OCI-LY7 (cell line): ENCODE measurements at regions not wholly inside any gene's neighbourhood (a gene's known extent, or its start where the extent isn't known, plus 50 kb on each side); places are given as distances from the start of the nearest gene placed in this dataset.

Source experiments
- BruUV-seq: library from RNA; stranded (reverse); fragments of 400-500 nt; replicated peaks from 2 replicates; lab custom pipeline; 2021; lab: Mats Ljungman, UMichigan
- CTCF ChIA-PET: fragments of 300-600 bp; sonication (Branson Sonifier 250); formaldehyde crosslinking; loops from one replicate; lab custom pipeline; 2022; ENCODE audit warnings: antibody characterized with exemption; ENCODE audit not compliant: unreplicated experiment; lab: Charles Lee
- POLR2A ChIA-PET: fragments of 300-600 bp; sonication (Branson Sonifier 250); formaldehyde crosslinking; loops from one replicate; lab custom pipeline; 2022; ENCODE audit warnings: antibody characterized with exemption; lab: Charles Lee
- DNase-seq: peaks from one replicate; pipeline ENCODE4 v3.0.0-alpha.2; 2015; ENCODE audit warnings: low spot score
- H2AFZ ChIP-seq: fragments of 200-600 bp; sonication (generic), shearing (Covaris generic); 2 replicates; pipeline ENCODE4 v1.6.1; 2014; ENCODE audit warnings: mild to moderate bottlenecking, antibody characterized with exemption, low read length, moderate library complexity
- H3K27ac ChIP-seq: fragments of 200-600 bp; sonication (generic); 2 replicates; pipeline ENCODE4 v1.5.1; 2014; ENCODE audit warnings: mixed run types, low read depth, mild to moderate bottlenecking, moderate library complexity, low read length, inconsistent platforms; ENCODE audit not compliant: poor library complexity, severe bottlenecking
- H3K36me3 ChIP-seq: fragments of 200-600 bp; sonication (generic); 2 replicates; pipeline ENCODE4 v1.6.1; 2014; ENCODE audit warnings: mild to moderate bottlenecking, antibody characterized with exemption, low read length, moderate library complexity, mixed read lengths; ENCODE audit not compliant: insufficient read depth
- H3K4me1 ChIP-seq: fragments of 200-600 bp; sonication (generic); 2 replicates; pipeline ENCODE4 v1.5.1; 2014; ENCODE audit warnings: mild to moderate bottlenecking, low read length; ENCODE audit not compliant: insufficient read depth, poor library complexity, severe bottlenecking
- H3K4me2 ChIP-seq: fragments of 200-600 bp; sonication (generic); 2 replicates; pipeline ENCODE4 v1.6.1; 2014; ENCODE audit warnings: mild to moderate bottlenecking, low read length
- H3K4me3 ChIP-seq: fragments of 200-600 bp; sonication (generic); 2 replicates; pipeline ENCODE4 v1.5.1; 2014; ENCODE audit warnings: mild to moderate bottlenecking, low read depth, low read length; ENCODE audit not compliant: poor library complexity, severe bottlenecking
- H3K79me2 ChIP-seq: fragments of 200-600 bp; sonication (generic); 2 replicates; pipeline ENCODE4 v1.6.1; 2016; ENCODE audit warnings: low read depth, mild to moderate bottlenecking, low read length, moderate library complexity, mixed read lengths; ENCODE audit not compliant: insufficient read depth
- H3K9me2 ChIP-seq: fragments of 200-600 bp; sonication (generic); 2 replicates; pipeline ENCODE4 v1.6.1; 2016; ENCODE audit warnings: mild to moderate bottlenecking, low read length, mixed read lengths; ENCODE audit not compliant: insufficient read depth
- H3K9me3 ChIP-seq: fragments of 200-600 bp; sonication (generic); 2 replicates; pipeline ENCODE4 v1.6.1; 2014; ENCODE audit warnings: mild to moderate bottlenecking, mixed run types, low read length, mixed read lengths
- H4K20me1 ChIP-seq: fragments of 200-600 bp; sonication (generic); 2 replicates; pipeline ENCODE4 v1.6.1; 2014; ENCODE audit warnings: mild to moderate bottlenecking, antibody characterized with exemption, low read length, moderate library complexity, mixed read lengths; ENCODE audit not compliant: insufficient read depth
- EZH2phosphoT487 ChIP-seq: fragments of 200-600 bp; sonication (generic); IDR thresholded peaks from 2 replicates; pipeline ENCODE4 v1.6.1; 2018; ENCODE audit warnings: low read depth, borderline replicate concordance, mild to moderate bottlenecking, mixed run types, antibody characterized with exemption, low read length, moderate library complexity, mixed read lengths
- intact Hi-C: fragments of 100-400 bp; cut with micrococcal nuclease; formaldehyde crosslinking; loops from one replicate; pipeline ENCODE4 v1.10.0; 2022; ENCODE audit not compliant: unreplicated experiment
- TF ChIP-seq, protein P1 (sequence below): fragments of 200-600 bp; sonication (generic); conservative IDR thresholded peaks from 2 replicates; pipeline ENCODE4 v1.5.1; 2014; ENCODE audit warnings: mild to moderate bottlenecking, antibody characterized with exemption, low read length, moderate library complexity, mixed read lengths

DNA sequence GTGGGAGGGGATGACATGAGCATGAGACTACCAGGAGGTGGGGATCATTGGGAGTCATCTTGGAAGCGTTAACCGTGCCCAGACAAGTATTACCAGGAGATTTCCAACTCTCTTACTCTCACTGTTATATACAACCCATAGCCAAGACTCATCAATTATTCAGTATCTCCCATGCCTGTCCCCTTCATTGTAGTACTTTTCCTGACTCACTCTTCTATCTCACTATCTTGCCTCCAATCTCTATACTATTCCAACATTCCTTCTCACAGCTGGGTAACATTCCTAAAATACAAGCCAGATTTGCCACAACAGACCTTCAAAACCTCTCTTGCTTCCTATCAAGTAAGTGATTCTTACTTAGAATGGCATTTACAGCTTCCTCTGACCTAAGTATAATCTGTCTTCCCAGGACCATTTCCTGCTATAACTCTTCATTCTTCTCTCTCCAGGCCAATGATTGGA, 226.3 kb upstream of the SMLR1 start:
- POLR2A ChIA-PET: interaction anchor here (0.6 kb wide), 1 partner anchor 176 kb away, joined by 3 read pairs; no protein-coding TSS in a partner anchor
- Histone ChIP-seq H2AFZ (no peak overlapping the region), H3K36me3 (no peaks in the 10 kb centered on the region), H4K20me1 (no peaks in the 10 kb centered on the region), H3K9me2 (no peaks in the 10 kb centered on the region), H3K4me3 (no peak overlapping the region), H3K79me2 (no peaks in the 10 kb centered on the region), H3K4me2 (no peak overlapping the region), H3K4me1 (no peaks in the 10 kb centered on the region), H3K27ac (no peak overlapping the region), H3K9me3 (no peaks in the 10 kb centered on the region)
- TF ChIP-seq EZH2phosphoT487: no peak
- TF ChIP-seq, protein P1, sequence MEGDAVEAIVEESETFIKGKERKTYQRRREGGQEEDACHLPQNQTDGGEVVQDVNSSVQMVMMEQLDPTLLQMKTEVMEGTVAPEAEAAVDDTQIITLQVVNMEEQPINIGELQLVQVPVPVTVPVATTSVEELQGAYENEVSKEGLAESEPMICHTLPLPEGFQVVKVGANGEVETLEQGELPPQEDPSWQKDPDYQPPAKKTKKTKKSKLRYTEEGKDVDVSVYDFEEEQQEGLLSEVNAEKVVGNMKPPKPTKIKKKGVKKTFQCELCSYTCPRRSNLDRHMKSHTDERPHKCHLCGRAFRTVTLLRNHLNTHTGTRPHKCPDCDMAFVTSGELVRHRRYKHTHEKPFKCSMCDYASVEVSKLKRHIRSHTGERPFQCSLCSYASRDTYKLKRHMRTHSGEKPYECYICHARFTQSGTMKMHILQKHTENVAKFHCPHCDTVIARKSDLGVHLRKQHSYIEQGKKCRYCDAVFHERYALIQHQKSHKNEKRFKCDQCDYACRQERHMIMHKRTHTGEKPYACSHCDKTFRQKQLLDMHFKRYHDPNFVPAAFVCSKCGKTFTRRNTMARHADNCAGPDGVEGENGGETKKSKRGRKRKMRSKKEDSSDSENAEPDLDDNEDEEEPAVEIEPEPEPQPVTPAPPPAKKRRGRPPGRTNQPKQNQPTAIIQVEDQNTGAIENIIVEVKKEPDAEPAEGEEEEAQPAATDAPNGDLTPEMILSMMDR: no peak
- CTCF ChIA-PET: no interaction called here
- no TSS peak for BruUV-seq
- no peak for DNase-seq
- intact Hi-C loops: no loop called here

DNA sequence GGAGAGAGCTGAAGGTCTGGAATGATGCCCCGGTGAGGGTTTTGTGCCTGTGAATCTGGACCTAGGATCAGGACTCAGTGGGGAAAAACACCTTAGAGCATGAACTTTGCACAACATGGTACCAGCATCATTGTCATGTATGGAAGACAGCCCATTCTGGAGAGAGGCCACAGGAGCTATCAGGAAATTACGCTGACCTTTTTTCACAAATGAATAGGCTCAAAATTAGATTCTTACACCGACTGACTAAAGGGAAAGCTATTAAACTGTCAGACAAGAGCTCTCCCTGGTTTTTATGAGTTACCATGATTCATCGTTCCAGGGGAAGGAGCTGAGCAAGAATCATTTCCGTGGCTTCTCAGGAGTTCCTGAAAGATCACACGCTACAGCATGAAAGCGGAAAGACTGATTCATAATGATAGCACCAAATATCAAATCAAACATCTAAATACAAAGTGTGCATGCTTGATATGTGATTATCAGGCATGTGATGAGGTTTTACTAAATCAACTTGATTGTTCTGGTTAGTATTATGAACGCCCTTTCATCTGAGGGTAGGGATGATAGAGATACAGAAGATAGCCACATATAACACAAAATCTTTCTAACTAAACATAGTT, 224.9 kb upstream of the SMLR1 start:
- H3K4me3 ChIP-seq: no peak overlapping the region
- H3K36me3 ChIP-seq: no peaks in the 10 kb centered on the region
- no peak overlapping the region for H3K27ac ChIP-seq
- no peaks in the 10 kb centered on the region for H3K9me3 ChIP-seq
- no peak overlapping the region for H3K4me2 ChIP-seq
- BruUV-seq: no TSS peak
- H3K9me2 ChIP-seq: no peaks in the 10 kb centered on the region
- no peak overlapping the region for H2AFZ ChIP-seq
- TF ChIP-seq, protein P1: no peak
- no peak for TF ChIP-seq EZH2phosphoT487
- ChIA-PET POLR2A (interaction anchor here (0.6 kb wide), 1 partner anchor 882 kb away, joined by 3 read pairs; no protein-coding TSS in a partner anchor), CTCF (no interaction called here)
- intact Hi-C loops: no loop called here
- no peak for DNase-seq
- H3K4me1 ChIP-seq: no peaks in the 10 kb centered on the region
- H3K79me2 ChIP-seq: no peaks in the 10 kb centered on the region
- H4K20me1 ChIP-seq: no peaks in the 10 kb centered on the region

DNA sequence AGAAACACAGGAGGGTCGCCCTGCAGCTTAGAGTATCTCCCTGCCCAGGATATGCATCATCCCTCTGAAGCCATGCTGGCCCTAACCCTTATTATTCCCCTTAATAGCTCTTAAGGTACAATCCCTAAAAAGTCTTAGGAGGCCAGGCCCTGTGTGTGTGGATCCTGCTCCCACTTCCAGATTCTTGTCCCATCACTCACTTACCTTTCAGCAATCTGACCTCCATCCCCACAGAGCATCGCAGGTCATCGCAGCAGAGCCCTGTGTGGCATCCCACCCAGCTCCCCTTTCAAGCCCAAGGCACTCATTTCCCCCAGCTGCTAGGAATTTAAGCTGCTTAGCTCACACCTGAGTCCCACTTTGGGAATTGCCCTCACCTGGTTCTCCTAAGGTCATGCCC, 223.8 kb upstream of the SMLR1 start:
- H2AFZ ChIP-seq: no peak overlapping the region
- no peak for TF ChIP-seq EZH2phosphoT487
- TF ChIP-seq, protein P1: no peak
- no peaks in the 10 kb centered on the region for H3K36me3 ChIP-seq
- H3K4me1 ChIP-seq: no peaks in the 10 kb centered on the region
- no peak overlapping the region for H3K4me3 ChIP-seq
- DNase-seq: no peak
- H3K9me2 ChIP-seq: no peaks in the 10 kb centered on the region
- intact Hi-C loops: no loop called here
- no peaks in the 10 kb centered on the region for H3K9me3 ChIP-seq
- H3K27ac ChIP-seq: no peak overlapping the region
- H4K20me1 ChIP-seq: no peaks in the 10 kb centered on the region
- ChIA-PET CTCF (no interaction called here), POLR2A (no interaction called here)
- no TSS peak for BruUV-seq
- no peak overlapping the region for H3K4me2 ChIP-seq
- H3K79me2 ChIP-seq: no peaks in the 10 kb centered on the region
